A549 (cell line): ENCODE measurements at regions not wholly inside any gene's neighbourhood (a gene's known extent, or its start where the extent isn't known, plus 50 kb on each side); places are given as distances from the start of the nearest gene placed in this dataset.

Source experiments
- ATAC-seq, 2 experiments: fragments of 200-7000 bp in 1 of 2; fragments of >200 bp in 1 of 2; cut with Nextera tagmentation in 1 of 2; cut with Tn5 transposase in 1 of 2; 3 replicates each; pipeline versions ENCODE4 v1.8.0 to v1.9.1; 2018 to 2020; ENCODE audit warnings: mild to moderate bottlenecking in 1 of 2, moderate library complexity in 1 of 2
- CTCF ChIA-PET: fragments of 300-600 bp; sonication (Branson Sonifier 250); formaldehyde crosslinking; extraction: SDS; loops from one replicate; lab custom pipeline; 2021; ENCODE audit warnings: antibody characterized with exemption, inconsistent platforms; lab: Yijun Ruan, JAX
- POLR2A ChIA-PET: fragments of 350-600 bp; formaldehyde crosslinking; extraction: SDS; loops from one replicate; lab custom pipeline; 2021; ENCODE audit warnings: antibody characterized with exemption, inconsistent platforms; lab: Yijun Ruan, JAX
- DNase-seq, 2 experiments: peaks; one replicate each; pipeline versions ENCODE4 v3.0.0 to v3.0.0-alpha.2; 2011 to 2016; ENCODE audit warnings: low read depth in 1 of 2, low spot score in 1 of 2
- FAIRE-seq: peaks from 2 replicates; lab custom pipeline; 2011; peaks lifted over from hg19 to GRCh38; lab: Jason Lieb, UNC
- H3K27ac ChIP-seq, 2 experiments: fragments of >200 bp; sonication (Bioruptor Twin); formaldehyde crosslinking; 3 replicates each; pipeline ENCODE4 v1.5.1; 2016 to 2017
- H3K4me1 ChIP-seq: fragments of >200 bp; sonication (Bioruptor Twin); formaldehyde crosslinking; 3 replicates; pipeline ENCODE4 v1.6.1; 2016
- H3K4me2 ChIP-seq: fragments of >200 bp; sonication (Bioruptor Twin); formaldehyde crosslinking; 3 replicates; pipeline ENCODE4 v1.6.1; 2016
- H3K4me3 ChIP-seq: fragments of >200 bp; sonication (Bioruptor Twin); formaldehyde crosslinking; 3 replicates; pipeline ENCODE4 v1.5.1; 2016
- H3K9me3 ChIP-seq: fragments of >200 bp; sonication (Bioruptor Twin); formaldehyde crosslinking; 3 replicates; pipeline ENCODE4 v1.6.1; 2016
- BHLHE40 ChIP-seq: IDR thresholded peaks from 2 replicates; pipeline ENCODE4 v1.6.1; 2012; ENCODE audit warnings: low read depth, low read length, inconsistent platforms
- EHMT2 ChIP-seq: fragments of 200-600 bp; sonication (generic); IDR thresholded peaks from 2 replicates; pipeline ENCODE4 v1.6.1; 2016; ENCODE audit warnings: antibody characterized with exemption, low read depth, mild to moderate bottlenecking, moderate library complexity
- EP300 ChIP-seq, 2 experiments: fragments of >200 bp; sonication (Bioruptor Twin); formaldehyde crosslinking; IDR thresholded peaks; 2 replicates in 1 of 2; 3 replicates in 1 of 2; pipeline ENCODE4 v1.6.1; 2016 to 2017
- ESRRA ChIP-seq: fragments of 150-350 bp; IDR thresholded peaks from 2 replicates; pipeline ENCODE4 v1.6.1; 2014; ENCODE audit warnings: mild to moderate bottlenecking, low read length, borderline replicate concordance
- FOSB ChIP-seq: fragments of 250-450 bp; sonication (Bioruptor Pico); IDR thresholded peaks from 2 replicates; pipeline ENCODE4 v1.5.0; 2020; ENCODE audit warnings: mild to moderate bottlenecking, moderate library complexity
- FOXS1 ChIP-seq: fragments of 250-450 bp; sonication (Bioruptor Pico); IDR thresholded peaks from 2 replicates; pipeline ENCODE4 v1.5.0; 2020; ENCODE audit warnings: mild to moderate bottlenecking, moderate library complexity
- HEYL ChIP-seq: fragments of 250-450 bp; sonication (Bioruptor Pico); IDR thresholded peaks from 2 replicates; pipeline ENCODE4 v1.8.0; 2021; ENCODE audit warnings: mild to moderate bottlenecking, moderate library complexity
- HOXA7 ChIP-seq: fragments of 250-450 bp; sonication (Bioruptor Pico); IDR thresholded peaks from 2 replicates; pipeline ENCODE4 v1.5.0; 2020; ENCODE audit warnings: mild to moderate bottlenecking, moderate library complexity
- HOXB13 ChIP-seq: fragments of 250-450 bp; sonication (Bioruptor Pico); IDR thresholded peaks from 2 replicates; pipeline ENCODE4 v1.5.0; 2020; ENCODE audit warnings: low read depth, mild to moderate bottlenecking, moderate library complexity
- JUNB ChIP-seq: fragments of >200 bp; sonication (Bioruptor Twin); formaldehyde crosslinking; IDR thresholded peaks from 2 replicates; pipeline ENCODE4 v1.6.1; 2016
- KDM1A ChIP-seq: fragments of 200-600 bp; sonication (generic); IDR thresholded peaks from 2 replicates; pipeline ENCODE4 v1.6.1; 2016; ENCODE audit warnings: low read depth, mild to moderate bottlenecking
- MAFK ChIP-seq: fragments of 450-650 bp; IDR thresholded peaks from 2 replicates; pipeline ENCODE4 v1.6.1; 2014; ENCODE audit not compliant: partially characterized antibody
- MAZ ChIP-seq: fragments of 150-350 bp; IDR thresholded peaks from 2 replicates; pipeline ENCODE4 v1.6.1; 2014; ENCODE audit warnings: antibody characterized with exemption, low read depth, low read length, borderline replicate concordance
- NR3C1 ChIP-seq: fragments of >200 bp; sonication (Bioruptor Twin); formaldehyde crosslinking; IDR thresholded peaks from 3 replicates; pipeline ENCODE4 v1.6.1; 2017
- RARB ChIP-seq: fragments of 250-450 bp; sonication (Bioruptor Pico); IDR thresholded peaks from 2 replicates; pipeline ENCODE4 v1.8.0; 2021; ENCODE audit warnings: mild to moderate bottlenecking, moderate library complexity
- RCOR1 ChIP-seq: fragments of 150-350 bp; IDR thresholded peaks from 2 replicates; pipeline ENCODE4 v1.6.1; 2014; ENCODE audit warnings: antibody characterized with exemption, low read length, low read depth
- SREBF2 ChIP-seq: fragments of 450-650 bp; IDR thresholded peaks from 2 replicates; pipeline ENCODE4 v1.6.1; 2014; ENCODE audit warnings: mild to moderate bottlenecking, moderate library complexity
- TP53 ChIP-seq: fragments of 250-450 bp; sonication (Bioruptor Pico); IDR thresholded peaks from 2 replicates; pipeline ENCODE4 v1.5.0; 2021; ENCODE audit warnings: mild to moderate bottlenecking, moderate library complexity
- ZSCAN20 ChIP-seq: fragments of 250-450 bp; sonication (Bioruptor Pico); IDR thresholded peaks from 2 replicates; pipeline ENCODE4 v1.8.0; 2022; ENCODE audit warnings: mild to moderate bottlenecking, moderate library complexity
- WGBS: methylation state at CpG from one replicate; pipeline ENCODE4 v1.1.6; 2017; ENCODE audit errors: missing lambda C conversion rate; 5-methylcytosine and 5-hydroxymethylcytosine counted together
- TF ChIP-seq, protein P1 (sequence below): fragments of 200-600 bp; sonication (generic); IDR thresholded peaks from 2 replicates; pipeline ENCODE4 v1.6.1; 2016; ENCODE audit warnings: antibody characterized with exemption, mild to moderate bottlenecking, moderate library complexity
- TF ChIP-seq, protein P2 (sequence below): fragments of 450-650 bp; IDR thresholded peaks from 2 replicates; pipeline ENCODE4 v1.6.1; 2014; ENCODE audit warnings: antibody characterized with exemption
- TF ChIP-seq, protein P3 (sequence below): fragments of 150-350 bp; IDR thresholded peaks from 2 replicates; pipeline ENCODE4 v1.6.1; 2014; ENCODE audit warnings: low read depth, mild to moderate bottlenecking, low read length
- TF ChIP-seq, protein P4 (sequence below): fragments of >200 bp; sonication (Bioruptor Twin); formaldehyde crosslinking; IDR thresholded peaks from 2 replicates; pipeline ENCODE4 v1.6.1; 2016
- TF ChIP-seq, protein P5 (sequence below): IDR thresholded peaks from 2 replicates; pipeline ENCODE4 v1.6.1; 2012

DNA sequence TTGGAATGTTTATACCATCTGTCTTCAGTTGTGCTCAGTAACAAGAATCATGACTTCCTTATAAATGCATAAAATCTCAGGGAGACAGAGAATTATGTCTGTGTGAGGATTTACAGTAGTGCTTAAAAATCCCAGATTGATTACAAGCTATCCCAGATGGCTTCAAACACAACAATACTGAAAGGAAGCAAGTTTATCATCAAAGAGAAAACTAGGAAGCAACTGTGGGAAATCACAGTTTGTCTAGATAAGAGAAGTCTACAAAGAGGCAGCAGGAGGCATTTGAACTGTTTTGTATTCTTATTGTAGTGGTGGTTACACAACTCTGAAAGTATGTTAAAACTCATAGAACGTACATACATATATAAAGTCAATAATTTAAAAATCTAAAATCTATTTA is 104.4 kb upstream of the SALL4 start:
- 74% methylated on average over 1 of the region's 1 CpG for WGBS
- no peak for ATAC-seq
- no peaks in the 10 kb centered on the region for H3K9me3 ChIP-seq
- FAIRE-seq: no peak
- TF ChIP-seq ESRRA: no peak
- TF ChIP-seq HOXB13: no peak
- TF ChIP-seq MAZ: no peak
- no peak for TF ChIP-seq MAFK
- no peak for TF ChIP-seq FOSB (CRISPR knock-in tag)
- no peak for TF ChIP-seq FOXS1 (CRISPR knock-in tag)
- no peak for TF ChIP-seq JUNB
- no peak for TF ChIP-seq KDM1A
- TF ChIP-seq SREBF2: no peak
- TF ChIP-seq BHLHE40: no peak
- TF ChIP-seq HEYL (CRISPR knock-in tag): no peak
- TF ChIP-seq, protein P1, sequence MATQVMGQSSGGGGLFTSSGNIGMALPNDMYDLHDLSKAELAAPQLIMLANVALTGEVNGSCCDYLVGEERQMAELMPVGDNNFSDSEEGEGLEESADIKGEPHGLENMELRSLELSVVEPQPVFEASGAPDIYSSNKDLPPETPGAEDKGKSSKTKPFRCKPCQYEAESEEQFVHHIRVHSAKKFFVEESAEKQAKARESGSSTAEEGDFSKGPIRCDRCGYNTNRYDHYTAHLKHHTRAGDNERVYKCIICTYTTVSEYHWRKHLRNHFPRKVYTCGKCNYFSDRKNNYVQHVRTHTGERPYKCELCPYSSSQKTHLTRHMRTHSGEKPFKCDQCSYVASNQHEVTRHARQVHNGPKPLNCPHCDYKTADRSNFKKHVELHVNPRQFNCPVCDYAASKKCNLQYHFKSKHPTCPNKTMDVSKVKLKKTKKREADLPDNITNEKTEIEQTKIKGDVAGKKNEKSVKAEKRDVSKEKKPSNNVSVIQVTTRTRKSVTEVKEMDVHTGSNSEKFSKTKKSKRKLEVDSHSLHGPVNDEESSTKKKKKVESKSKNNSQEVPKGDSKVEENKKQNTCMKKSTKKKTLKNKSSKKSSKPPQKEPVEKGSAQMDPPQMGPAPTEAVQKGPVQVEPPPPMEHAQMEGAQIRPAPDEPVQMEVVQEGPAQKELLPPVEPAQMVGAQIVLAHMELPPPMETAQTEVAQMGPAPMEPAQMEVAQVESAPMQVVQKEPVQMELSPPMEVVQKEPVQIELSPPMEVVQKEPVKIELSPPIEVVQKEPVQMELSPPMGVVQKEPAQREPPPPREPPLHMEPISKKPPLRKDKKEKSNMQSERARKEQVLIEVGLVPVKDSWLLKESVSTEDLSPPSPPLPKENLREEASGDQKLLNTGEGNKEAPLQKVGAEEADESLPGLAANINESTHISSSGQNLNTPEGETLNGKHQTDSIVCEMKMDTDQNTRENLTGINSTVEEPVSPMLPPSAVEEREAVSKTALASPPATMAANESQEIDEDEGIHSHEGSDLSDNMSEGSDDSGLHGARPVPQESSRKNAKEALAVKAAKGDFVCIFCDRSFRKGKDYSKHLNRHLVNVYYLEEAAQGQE: no peak
- TF ChIP-seq HOXA7 (CRISPR knock-in tag): no peak
- TF ChIP-seq NR3C1: no peak
- TF ChIP-seq RARB (CRISPR knock-in tag): no peak
- TF ChIP-seq, protein P2, sequence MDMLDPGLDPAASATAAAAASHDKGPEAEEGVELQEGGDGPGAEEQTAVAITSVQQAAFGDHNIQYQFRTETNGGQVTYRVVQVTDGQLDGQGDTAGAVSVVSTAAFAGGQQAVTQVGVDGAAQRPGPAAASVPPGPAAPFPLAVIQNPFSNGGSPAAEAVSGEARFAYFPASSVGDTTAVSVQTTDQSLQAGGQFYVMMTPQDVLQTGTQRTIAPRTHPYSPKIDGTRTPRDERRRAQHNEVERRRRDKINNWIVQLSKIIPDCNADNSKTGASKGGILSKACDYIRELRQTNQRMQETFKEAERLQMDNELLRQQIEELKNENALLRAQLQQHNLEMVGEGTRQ: no peak
- no peak for TF ChIP-seq EHMT2
- no peak for TF ChIP-seq TP53
- no peak for TF ChIP-seq ZSCAN20
- TF ChIP-seq RCOR1: no peak
- no peak overlapping the region for H3K4me3 ChIP-seq
- 0 out of 6 replicates have a peak overlapping the region, but pooled peaks of 1 of the 2 experiments have one; percentile 12 for H3K27ac ChIP-seq
- ChIA-PET CTCF (no interaction called here), POLR2A (no interaction called here)
- no peak for DNase-seq
- H3K4me2 ChIP-seq: no peak overlapping the region
- H3K4me1 ChIP-seq: peaks cover 35% of the 10 kb centered on the region

DNA sequence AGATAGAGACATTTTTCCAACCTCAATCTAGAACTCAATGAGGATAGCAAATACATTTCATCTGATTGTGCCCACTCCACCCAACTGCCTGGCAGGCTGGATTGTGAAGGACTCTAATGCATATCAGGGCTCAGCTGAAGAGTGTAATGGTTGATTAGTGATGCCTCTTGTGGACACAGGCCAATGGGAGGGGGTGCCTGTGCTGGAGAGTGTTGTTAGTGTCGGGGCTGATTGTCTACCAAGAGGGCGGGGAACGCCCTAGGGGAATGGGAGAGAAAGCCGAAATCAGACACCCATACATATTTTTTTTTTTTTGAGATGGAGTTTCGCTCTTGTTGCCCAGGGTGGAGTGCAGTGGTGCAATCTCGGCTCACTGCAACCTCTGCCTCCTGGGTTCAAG is 103.7 kb upstream of the SALL4 start:
- DNase-seq (no peak), FAIRE-seq (no peak), ATAC-seq (no peak)
- Histone ChIP-seq H3K4me1 (peaks cover 29% of the 10 kb centered on the region), H3K4me3 (no peak overlapping the region), H3K27ac (0 out of 6 replicates have a peak overlapping the region, but pooled peaks of 1 of the 2 experiments have one; percentile 25), H3K4me2 (no peak overlapping the region), H3K9me3 (no peaks in the 10 kb centered on the region)
- CTCF ChIA-PET: no interaction called here
- TF ChIP-seq, protein P3, sequence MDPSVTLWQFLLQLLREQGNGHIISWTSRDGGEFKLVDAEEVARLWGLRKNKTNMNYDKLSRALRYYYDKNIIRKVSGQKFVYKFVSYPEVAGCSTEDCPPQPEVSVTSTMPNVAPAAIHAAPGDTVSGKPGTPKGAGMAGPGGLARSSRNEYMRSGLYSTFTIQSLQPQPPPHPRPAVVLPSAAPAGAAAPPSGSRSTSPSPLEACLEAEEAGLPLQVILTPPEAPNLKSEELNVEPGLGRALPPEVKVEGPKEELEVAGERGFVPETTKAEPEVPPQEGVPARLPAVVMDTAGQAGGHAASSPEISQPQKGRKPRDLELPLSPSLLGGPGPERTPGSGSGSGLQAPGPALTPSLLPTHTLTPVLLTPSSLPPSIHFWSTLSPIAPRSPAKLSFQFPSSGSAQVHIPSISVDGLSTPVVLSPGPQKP: no peak
- TF ChIP-seq, protein P4, sequence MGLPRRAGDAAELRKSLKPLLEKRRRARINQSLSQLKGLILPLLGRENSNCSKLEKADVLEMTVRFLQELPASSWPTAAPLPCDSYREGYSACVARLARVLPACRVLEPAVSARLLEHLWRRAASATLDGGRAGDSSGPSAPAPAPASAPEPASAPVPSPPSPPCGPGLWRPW: no peak
- TF ChIP-seq, protein P5, sequence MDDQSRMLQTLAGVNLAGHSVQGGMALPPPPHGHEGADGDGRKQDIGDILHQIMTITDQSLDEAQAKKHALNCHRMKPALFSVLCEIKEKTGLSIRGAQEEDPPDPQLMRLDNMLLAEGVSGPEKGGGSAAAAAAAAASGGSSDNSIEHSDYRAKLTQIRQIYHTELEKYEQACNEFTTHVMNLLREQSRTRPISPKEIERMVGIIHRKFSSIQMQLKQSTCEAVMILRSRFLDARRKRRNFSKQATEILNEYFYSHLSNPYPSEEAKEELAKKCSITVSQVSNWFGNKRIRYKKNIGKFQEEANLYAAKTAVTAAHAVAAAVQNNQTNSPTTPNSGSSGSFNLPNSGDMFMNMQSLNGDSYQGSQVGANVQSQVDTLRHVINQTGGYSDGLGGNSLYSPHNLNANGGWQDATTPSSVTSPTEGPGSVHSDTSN: no peak
- no peak for TF ChIP-seq EP300 (IDR thresholded peaks at IDR 0.05)
- POLR2A ChIA-PET: no interaction called here
- 90% methylated on average over 6 of the region's 6 CpGs for WGBS
